Activated CD8-positive, alpha-beta memory T cell treated with anti-CD3 and anti-CD28 coated beads for 24 hours (primary cell): ENCODE measurements at regions not wholly inside any gene's neighbourhood (a gene's known extent, or its start where the extent isn't known, plus 50 kb on each side); places are given as distances from the start of the nearest gene placed in this dataset.
"Not testable (repeated sequence)": the region's sequence is repeated elsewhere in the genome, so short reads cannot be mapped to it uniquely, and the experiment has no call there.

ENCODE experiments used
- DNase-seq: peaks from one replicate; pipeline ENCODE4 v3.0.0-alpha.2; 2020

DNA sequence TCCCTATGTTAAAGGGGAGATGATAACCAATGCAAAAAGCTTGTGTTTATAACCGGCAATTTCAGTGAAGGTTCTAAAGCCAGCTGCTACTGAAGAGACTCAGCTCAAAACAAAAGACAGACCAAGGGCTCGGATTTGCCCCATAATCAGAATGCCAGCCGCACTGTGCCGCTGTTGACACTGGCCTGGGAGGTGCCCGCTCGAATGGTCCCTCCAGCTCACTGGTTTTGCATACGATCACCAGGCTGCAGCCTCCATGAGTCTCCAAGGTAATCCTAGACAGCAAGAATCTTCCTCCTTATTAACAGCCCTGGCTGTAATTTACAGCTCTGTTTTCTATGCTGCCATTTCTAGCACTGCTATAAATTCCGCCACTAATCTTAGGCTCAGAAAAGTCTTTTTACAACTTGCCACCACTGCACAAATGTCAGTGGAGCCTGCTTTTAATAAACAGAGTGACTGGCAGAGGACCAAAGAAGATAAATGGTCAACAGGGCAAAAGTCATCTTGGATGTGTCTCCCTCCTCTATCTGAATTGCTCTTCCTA is 155.7 kb upstream of the SH3BP4 start:
- DNase-seq: no peak

DNA sequence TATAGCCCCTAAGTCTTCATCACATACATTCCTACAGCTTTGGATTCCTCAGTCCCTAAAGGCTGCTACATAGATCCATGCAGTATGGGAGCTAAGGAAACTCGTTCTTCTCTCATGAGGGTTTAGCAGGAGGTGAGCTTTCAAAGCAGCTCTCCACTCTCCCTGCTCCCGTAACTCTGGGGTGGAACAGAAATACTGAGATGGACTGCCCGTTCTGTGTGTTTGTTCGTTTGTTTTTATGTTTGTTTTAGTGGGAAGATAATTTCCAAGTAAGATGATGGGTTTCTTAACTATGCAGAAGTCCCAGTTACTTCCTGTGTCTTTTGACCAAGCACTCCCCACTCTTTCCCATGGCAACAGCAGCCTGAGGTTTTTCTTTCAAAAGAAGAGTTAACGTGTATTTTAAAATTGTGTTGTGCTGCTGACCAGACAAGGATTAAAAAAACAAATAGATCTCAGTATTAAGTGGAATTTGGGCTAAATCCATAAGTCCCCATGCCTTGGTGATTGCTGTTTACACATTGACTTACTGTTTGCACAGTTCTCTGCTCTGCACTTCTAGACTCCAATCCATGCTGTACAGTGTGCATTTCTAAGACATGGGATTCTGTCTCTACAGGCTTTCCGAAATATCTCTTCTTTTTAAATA is 156.4 kb upstream of the SH3BP4 start:
- DNase-seq: no peak

DNA sequence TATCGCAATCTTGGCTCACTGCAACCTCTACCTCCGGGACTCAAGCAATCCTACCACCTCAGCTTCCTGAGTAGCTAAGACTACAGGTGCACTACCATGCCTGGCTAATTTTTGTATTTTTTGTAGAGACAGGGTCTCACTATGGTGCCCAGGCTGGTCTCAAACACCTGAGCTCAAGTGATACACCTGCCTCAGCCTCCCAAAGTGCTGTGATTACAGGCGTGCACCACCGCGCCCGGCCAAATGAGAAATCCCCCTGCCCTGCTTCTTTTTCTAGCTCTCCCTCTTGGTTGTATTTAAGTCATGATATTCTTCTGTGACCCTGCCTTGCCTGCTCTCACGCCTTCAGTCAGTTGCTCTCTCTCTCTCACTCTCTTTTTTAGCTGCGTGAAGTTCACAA is 157.0 kb upstream of the SH3BP4 start:
- DNase-seq: no peak

DNA sequence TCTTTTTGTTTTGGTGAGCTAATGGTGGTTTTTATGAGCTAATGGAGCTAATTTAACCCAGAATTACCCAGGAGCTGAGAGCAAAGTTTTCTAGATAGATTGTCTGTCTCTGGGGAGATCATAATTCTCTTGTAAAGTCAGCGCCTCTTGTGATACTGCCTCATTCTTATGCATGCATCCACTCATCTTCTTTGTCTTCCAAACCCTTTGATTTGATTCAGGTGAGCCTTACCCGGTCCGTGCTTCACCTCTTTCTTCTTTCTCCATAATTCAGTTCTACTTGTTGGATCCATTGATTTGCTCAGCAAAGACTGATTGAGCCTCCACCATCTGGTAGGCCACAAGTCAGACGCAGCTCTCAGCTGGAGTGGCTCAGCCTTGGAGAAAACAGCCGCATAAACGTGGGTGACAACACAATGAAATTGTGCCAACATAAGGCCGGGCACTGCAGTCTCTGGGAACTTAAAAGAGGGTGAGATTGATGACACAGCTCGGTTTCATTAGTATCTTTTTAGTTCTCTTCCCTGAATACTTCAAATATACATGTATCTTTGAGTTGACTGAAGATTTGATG is 158.5 kb upstream of the SH3BP4 start:
- DNase-seq: no peak

DNA sequence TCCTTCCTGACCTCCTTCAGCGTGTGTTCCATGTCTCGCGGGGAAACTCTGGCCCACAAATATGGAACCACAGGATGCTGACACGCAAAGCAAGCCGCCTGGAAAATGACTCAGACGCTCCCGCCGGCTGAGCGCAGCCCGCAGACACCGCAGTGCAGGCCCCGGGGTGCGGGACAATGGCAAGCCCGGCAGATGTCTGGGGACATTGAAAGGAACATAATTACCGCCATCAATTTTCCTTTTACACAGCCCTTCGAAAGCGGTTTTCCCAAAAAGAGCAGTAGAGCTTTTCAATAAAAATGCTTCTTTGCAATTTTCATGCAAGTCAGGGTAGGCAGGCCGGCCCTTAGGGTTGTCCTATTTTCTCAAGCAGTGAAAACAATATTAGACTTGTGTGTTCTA is 159.2 kb upstream of the SH3BP4 start:
- DNase-seq: no peak

DNA sequence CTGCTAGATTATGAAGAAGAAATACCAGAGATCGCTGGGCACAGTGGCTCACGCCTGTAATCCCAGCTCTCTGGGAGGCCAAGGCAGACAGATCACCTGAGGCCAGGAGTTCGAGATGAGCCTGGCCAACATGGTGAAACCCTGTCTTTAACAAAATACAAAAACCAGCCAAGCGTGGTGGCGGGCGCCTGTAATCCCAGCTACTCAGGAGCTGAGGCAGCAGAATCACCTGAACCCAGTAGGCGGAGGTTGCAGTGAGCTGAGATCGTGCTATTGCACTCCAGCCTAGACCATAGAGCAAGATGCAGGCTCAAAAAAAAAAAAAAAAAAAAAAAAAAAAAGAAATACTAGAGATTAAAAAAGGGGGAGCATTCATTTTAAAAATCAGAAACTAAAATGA is 159.7 kb upstream of the SH3BP4 start:
- not testable (repeated sequence) for DNase-seq

DNA sequence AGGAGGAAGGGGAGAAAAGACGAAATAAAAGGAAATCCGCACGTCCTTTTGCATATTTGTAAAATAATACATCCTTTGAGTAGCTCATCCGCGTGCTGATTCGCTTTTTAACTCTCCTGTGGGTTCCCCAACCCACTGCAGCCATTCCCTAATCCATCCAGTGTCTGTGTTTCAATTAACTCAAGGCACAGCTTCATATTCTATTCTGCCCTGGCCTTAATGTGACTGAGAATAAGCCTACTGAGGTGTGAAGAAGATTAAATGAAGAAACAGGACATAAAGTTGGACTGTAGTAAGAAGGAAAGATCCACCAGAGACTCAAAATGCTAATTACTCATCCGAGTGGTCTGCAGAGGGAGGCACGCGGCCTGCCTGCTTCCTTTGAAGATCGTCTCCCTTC is 161.4 kb upstream of the SH3BP4 start:
- no peak for DNase-seq

DNA sequence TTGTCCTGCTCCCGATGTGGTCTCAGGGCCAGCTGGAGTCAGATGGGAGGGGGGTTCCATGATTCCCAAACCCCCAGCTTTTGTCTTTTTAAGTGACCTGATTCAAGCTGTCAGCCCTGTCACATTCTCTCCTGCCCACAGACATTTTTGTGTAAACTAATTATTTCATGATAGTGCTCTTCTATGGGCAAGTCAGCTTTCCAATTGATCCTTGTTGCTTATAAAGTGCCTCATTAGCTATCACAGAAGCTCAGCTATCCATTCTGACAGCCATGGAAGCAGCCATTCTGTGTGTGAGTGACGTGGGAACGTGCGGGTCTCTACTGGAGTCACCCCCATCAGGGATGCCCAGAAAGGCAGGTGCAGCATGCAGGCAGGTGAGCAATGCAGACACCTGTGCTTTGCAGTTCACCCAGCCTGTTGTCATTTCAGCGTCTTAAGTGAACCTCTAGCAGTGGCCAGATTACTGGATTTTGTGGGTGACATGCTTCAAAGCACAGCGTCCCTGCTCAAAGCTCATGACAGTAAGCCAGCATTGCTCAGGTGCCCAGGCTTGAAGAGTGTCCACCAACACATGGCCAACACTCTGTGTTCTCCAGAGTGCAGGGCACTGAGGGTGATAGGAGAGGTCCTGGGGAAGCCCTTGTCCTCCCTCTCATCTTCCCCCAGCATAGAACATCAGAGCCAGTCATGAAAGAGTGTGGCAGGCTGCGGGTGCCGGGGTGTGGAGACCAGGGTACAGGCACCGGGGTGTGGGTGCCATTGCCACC is 162.1 kb upstream of the SH3BP4 start:
- no peak for DNase-seq

DNA sequence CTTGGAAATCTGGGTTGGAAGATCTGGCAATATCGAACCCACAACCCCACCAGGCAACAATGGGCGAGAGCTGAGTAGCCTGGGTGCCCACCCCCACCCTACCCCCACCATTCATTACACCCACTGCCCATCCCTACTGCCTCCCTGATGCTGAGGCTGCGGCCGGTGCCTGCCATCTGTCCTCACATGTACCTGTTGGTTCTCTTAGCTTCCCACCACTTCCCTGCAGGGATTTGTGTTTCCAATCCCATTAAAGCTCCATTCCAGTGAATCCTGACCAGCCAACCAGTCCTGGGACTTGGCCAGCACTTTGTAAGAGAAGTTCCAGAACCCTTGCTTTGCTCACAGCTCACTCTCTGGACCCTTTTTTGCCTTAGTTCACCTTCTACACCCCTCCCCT is 163.0 kb upstream of the SH3BP4 start:
- no peak for DNase-seq

DNA sequence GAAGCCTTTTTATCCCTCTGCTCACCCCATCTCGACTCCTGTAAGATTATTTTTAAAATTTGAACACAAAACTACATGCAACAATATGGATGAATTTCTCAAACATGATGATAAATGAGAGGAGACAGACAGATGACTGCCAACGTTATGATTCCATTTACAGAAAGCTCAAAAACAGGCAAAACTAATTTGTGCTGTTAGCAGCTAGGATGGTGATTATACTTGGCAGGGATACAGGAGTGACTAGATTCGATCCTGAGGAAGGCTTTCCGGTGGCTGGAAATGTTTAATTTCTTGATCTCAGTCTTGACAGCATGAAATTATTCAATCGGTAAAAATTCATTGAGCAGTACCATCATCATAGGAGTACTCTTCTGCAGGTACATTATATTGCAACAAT is 163.4 kb upstream of the SH3BP4 start:
- no peak for DNase-seq

DNA sequence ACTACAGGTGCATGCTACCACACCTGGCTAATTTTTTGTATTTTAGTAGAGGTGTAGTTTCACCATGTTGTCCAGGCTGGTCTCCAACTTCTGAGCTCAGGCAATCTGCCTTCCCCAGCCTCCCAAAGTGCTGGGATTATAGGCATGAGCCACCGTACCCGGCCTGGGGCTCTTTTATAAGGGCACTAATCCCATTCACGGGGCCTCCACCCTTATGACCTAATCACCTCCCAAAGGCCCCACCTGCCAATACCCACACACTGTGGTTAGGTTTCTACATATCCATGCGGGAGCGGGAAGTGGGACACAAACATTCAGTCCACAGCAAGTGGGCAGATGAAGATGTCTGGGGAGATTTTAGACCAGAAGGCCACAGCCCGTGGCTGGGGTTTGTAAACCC is 164.7 kb upstream of the SH3BP4 start:
- no peak for DNase-seq

DNA sequence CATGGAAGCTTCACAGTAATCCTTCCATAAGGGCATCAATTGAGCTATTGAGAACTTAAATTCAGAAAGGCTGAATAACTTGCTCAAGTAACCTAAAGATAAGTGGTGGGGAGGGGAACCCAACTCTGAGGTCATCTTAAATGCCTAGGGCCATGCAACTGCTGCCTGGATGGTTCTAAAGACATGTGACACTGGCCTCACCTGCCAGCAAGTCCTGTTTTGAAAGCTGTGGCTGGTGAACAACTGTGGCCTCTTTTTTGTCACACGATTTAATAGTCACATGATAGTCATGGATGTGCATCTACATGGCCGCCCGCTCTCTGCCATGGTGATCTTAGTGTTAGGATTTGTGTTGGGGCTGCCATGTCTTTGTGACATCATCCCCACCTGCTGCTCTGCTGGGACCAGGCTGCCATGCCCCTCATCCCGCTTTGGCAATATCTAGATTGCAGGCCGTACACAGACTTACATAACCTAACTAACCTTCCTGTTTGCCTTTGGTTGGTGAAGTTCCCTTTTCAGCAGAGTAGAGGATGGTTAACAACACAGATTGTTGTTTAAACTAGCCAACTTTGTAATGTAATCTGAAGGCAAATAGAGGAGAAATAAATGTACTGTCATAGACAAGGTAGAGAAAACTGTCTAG is 177.9 kb upstream of the SH3BP4 start:
- no peak for DNase-seq

DNA sequence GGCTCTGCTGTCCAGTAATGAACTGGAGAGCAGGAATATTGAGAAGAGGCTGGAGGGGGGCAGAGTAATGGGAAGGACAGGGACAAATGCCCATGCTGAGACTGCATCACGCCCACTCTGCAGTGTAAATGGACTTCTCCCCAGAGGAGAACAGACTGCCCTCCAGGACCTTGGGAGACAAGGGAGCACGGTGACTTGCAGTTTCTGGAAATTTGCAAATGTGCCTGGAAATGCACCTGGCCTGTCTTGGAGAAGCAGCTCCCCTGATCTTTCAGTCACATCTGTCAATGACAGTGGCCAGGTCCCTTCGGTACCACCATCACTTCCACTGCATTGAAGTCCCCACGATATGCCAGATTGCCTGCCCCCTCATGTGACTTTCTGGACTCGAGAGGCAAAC is 178.7 kb upstream of the SH3BP4 start:
- no peak for DNase-seq

DNA sequence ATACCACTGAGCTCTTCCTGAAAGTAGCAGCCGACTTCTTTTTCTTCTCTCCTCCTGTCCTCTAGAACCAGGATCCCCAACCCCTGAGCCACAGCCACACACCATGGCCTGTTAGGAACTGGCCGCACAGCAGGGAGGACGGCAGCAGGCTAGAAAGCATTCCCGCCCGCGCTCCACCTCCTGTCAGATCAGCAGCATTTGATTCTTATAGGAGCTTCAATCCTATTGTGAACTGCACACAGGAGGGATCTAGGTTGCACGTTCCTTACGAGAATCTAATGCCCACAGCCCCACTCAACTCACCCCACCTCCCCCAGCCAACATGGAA is 179.1 kb upstream of the SH3BP4 start:
- no peak for DNase-seq

DNA sequence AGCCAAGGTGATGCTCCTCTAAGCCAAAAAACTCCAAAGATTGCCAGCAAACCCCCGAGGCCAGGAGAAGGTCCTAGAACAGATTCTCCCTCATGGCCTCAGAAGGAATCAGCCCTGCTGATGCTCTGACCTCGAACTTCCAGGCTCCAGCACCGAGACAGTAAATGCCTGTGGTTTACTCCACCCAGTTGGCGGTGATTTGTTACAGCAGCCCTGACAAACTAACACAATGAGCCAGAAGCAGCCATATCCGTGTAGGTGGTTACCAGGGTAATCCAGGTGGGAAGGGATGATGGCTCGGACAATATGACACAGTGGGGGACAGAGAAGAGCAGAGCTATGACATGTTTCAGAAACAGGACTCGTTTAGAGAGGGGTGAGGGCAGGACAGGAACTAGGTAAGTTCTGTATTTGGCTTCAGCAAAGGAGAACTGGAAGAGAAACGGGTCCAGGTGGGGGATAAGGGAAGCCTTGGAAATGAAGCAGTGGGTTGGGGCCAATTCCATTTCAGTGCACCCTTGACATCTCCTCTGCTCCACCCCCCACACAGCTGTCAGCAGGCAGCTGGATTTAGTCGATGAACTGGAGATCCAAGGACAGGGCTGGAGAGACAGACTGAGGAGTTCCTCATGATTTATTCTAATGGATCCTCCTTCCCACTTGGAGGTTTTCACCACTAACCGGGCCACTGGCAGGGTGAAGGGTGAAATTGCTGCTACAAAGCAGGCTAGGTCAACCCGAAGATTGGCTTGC is 179.7 kb upstream of the SH3BP4 start:
- DNase-seq: no peak

DNA sequence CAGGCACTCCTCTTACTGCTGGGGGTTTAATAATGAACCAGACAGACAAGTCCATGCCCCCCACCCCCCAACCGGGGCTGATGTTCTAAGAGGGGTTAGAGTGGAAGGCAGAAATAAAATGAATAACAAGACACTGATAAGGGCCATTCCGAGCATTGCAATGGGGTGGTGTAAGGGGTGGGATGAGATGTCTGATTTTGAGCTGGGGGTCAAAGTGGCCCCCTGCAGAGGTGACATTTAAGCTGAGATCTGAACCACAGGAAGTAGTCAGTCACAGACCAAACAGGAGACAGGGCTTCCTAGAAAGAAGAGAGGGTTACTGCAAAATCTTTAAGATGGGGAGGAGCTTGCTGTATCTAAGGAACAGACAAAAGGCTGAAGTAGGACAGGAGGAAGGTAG is 180.6 kb upstream of the SH3BP4 start:
- no peak for DNase-seq

DNA sequence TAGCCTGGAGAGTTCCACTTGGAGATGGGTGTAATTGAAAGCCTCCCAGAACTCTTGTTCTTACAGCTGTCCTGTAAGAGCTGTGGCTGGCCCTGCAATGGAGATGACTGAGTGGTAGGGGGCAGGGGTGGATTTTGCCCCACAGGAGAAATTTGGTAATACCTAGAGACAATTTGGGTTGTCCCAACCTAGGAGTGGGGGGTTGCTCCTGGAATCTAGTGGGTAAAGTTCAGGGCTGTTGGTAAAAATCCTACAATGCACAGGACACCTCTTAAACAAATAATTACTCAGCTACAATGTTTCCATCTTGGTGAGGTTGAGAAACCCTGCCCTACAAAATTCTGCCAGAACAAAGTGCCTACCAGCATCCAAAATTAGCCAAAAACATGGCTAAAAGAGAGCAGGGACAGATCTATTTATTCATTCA is 181.1 kb upstream of the SH3BP4 start:
- DNase-seq: no peak

DNA sequence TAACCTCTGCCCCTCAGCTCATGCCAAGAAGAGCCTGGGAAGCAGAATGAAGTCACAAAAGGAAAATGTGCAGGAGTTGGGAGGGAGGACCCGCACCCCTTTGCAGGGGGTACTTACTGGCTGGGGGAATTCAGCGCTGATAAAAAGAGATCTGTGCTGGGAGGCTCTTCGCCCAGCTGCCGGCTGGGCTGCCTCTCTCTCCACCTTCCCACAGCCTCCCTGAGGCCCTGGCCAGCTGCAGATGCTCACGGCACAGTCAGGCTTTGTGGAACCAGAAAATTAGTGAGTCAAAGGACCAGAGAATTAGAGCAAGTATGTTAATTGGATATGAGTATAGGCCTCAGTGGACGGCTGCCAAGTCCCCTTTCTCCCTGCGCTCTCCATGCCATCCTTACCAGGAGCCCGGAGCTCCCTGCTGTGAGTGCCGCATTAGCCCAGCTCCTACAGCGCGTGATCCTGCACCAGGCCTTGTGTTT is 181.7 kb upstream of the SH3BP4 start:
- DNase-seq: no peak

DNA sequence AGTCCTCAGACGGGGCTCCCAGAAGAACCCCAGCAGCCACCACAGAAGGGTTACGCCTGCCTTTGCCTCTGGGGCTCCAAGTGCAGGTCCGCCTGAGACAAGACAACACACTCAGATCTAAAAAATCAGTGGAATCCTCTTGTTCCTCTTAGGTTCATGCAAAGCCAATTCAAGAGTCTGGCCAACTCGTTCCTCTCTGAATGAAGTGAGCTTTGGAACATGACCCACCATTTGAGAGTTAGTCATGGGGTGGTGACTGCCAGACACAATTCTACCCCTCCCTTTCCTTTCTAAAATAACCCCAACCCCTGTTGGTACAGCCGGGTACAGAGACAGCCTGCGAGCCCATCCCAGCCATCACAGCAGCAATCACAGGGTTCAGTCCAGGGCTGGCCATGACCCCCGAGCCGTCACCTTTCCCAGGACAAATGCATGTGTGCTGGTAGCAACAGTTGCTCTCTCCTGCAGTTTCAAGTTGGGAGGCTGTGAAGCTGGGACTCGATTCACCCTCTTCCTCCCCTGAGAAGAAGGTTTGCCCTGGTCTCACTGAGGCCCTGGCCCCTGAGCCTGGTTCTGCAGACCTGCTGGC is 183.1 kb upstream of the SH3BP4 start:
- no peak for DNase-seq

DNA sequence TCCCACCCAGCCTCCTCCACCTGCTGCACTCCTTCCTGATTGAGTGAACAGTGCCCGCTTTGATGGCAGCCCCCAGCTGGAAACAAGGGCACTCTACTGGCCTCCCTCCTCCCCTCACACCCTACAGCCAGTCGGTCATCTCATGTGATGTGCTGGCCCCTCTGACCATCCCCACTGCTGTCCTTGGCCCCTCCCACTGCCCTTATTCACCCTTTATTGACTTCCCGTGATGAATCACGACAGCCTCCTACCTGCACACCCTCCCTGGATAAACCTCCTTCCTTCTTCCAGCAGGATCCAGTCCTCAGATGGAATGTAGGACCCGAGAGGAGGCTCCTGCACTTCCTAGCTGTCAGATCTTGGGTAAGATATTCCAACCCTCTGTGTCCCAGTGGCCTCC is 186.5 kb upstream of the SH3BP4 start:
- no peak for DNase-seq

DNA sequence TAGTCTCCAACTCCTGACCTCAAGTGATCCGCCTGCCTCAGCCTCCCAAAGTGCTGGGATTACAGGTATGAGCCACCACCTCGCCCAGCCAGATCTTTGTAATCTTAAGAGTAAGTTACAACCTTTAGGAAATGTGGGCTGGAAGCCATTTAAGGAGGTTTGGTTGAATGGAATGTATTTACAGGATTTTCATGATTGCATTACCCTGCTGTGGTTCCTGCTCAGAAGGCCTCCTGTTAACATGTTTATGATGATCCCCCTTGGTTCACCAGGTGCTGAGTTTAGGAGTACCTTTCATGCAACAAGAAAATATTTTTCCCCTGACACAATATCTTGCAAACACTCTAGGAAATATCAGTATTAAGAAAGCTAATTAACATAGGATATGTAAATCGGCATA is 187.4 kb upstream of the SH3BP4 start:
- DNase-seq: no peak
